Right ventricle myocardium inferior (tissue), 1 donor: ENCODE measurements at regions not wholly inside any gene's neighbourhood (a gene's known extent, or its start where the extent isn't known, plus 50 kb on each side); places are given as distances from the start of the nearest gene placed in this dataset.

Source experiments
- ATAC-seq: fragments of 200-7000 bp; cut with Tn5 transposase; one replicate; pipeline ENCODE4 v1.9.1; 2020; ENCODE audit warnings: mild to moderate bottlenecking, moderate library complexity
- DNase-seq: peaks from one replicate; pipeline ENCODE4 v3.0.0; 2021; ENCODE audit errors: missing footprints
- intact Hi-C: fragments of 100-400 bp; cut with DNase I; formaldehyde crosslinking; loops from one replicate; pipeline ENCODE4 v1.11.0; 2022
- donor health status: DM: no; HTN: yes; CAD: no; lungs with severe emphysema.

GRCh38 chr15:79373113-79373512, 59.0 kb upstream of the MINAR1 start:
- intact Hi-C loops, result no loop called here
- ATAC-seq (no peak), DNase-seq (no peak)

- intact Hi-C loops, result no loop called here
- ATAC-seq, result no peak
- no peak for DNase-seq
These were observed 58.4 kb upstream of the MINAR1 start for GRCh38 chr15:79373728-79374127.

GRCh38 chr15:79376383-79376782, 55.8 kb upstream of the MINAR1 start:
- DNase-seq, result no peak
- intact Hi-C loops, result no loop called here
- no peak for ATAC-seq

GRCh38 chr15:79378394-79379109, 53.6 kb upstream of the MINAR1 start:
- intact Hi-C loops, result no loop called here
- no peak for DNase-seq
- ATAC-seq, result no peak

- intact Hi-C loops, result loop anchor here (1.0 to 5.0 kb wide), 3 partner anchors 211 to 614 kb away; no protein-coding TSS in a partner anchor
- peak; percentile 81 for ATAC-seq
- DNase-seq, result peak; percentile 70
These were observed 51.2 kb upstream of the MINAR1 start for GRCh38 chr15:79380755-79381497.

- no peak for ATAC-seq
These were observed 50.5 kb upstream of the MINAR1 start for GRCh38 chr15:79381593-79381992.

More at GRCh38 chr15:79381593-79381992, 50.5 kb upstream of the MINAR1 start:
- intact Hi-C loops, result loop anchor here (1.0 to 5.0 kb wide), 3 partner anchors 211 to 613 kb away; no protein-coding TSS in a partner anchor
- DNase-seq, result no peak
